ENCODE measurements at regions not wholly inside any gene's neighbourhood (a gene's known extent, or its start where the extent isn't known, plus 50 kb on each side); places are given as distances from the start of the nearest gene placed in this dataset.

GRCh38 chr17:72404872-72405271 is 284.1 kb downstream of the SOX9 start:
- no peak overlapping the region for H3K27ac ChIP-seq (ENCODE audit: low read length)
- H3K9me3 ChIP-seq (ENCODE audit: control insufficient read depth, insufficient read depth, low read length) = no peaks in the 10 kb centered on the region
- no peaks in the 10 kb centered on the region for H3K36me3 ChIP-seq (ENCODE audit: control insufficient read depth, insufficient read depth, low read length)
- H3K27me3 ChIP-seq (ENCODE audit: control insufficient read depth, insufficient read depth, low read length) = peaks cover 13% of the 10 kb centered on the region; the same call in 1 of the 2 replicates
- no CpG with 5 or more reads among the region's 4 CpGs for WGBS (ENCODE audit: insufficient coverage, insufficient read length)
- DNase-seq (ENCODE audit: low read depth, low spot score) = no peak
- H3K4me3 ChIP-seq (ENCODE audit: low read length) = no peak overlapping the region
- H3K4me1 ChIP-seq (ENCODE audit: control insufficient read depth, insufficient read depth, low read length) = 0 out of 2 replicates have a peak, but pooled peaks cover 2% of the 10 kb centered on the region

GRCh38 chr17:72405662-72406230 is 284.9 kb downstream of the SOX9 start:
- peaks cover 13% of the 10 kb centered on the region; the same call in 1 of the 2 replicates for H3K27me3 ChIP-seq (ENCODE audit: control insufficient read depth, insufficient read depth, low read length)
- H3K27ac ChIP-seq (ENCODE audit: low read length) = no peak overlapping the region
- WGBS (ENCODE audit: insufficient coverage, insufficient read length) = no CpG with 5 or more reads among the region's 6 CpGs

GRCh38 chr17:72406498-72406897 is 285.7 kb downstream of the SOX9 start:
- H3K36me3 ChIP-seq (ENCODE audit: control insufficient read depth, insufficient read depth, low read length) = no peaks in the 10 kb centered on the region
- 0 out of 2 replicates have a peak, but pooled peaks cover 2% of the 10 kb centered on the region for H3K4me1 ChIP-seq (ENCODE audit: control insufficient read depth, insufficient read depth, low read length)
- H3K9me3 ChIP-seq (ENCODE audit: control insufficient read depth, insufficient read depth, low read length) = no peaks in the 10 kb centered on the region
- no peak overlapping the region for H3K4me3 ChIP-seq (ENCODE audit: low read length)
- no peak overlapping the region for H3K27ac ChIP-seq (ENCODE audit: low read length)
- WGBS (ENCODE audit: insufficient coverage, insufficient read length) = no CpG with 5 or more reads among the region's 1 CpG
- DNase-seq (ENCODE audit: low read depth, low spot score) = no peak
- peaks cover 13% of the 10 kb centered on the region; the same call in 1 of the 2 replicates for H3K27me3 ChIP-seq (ENCODE audit: control insufficient read depth, insufficient read depth, low read length)

More at GRCh38 chr17:72405662-72406230, 284.9 kb downstream of the SOX9 start:
- Histone ChIP-seq H3K9me3 (ENCODE audit: control insufficient read depth, insufficient read depth, low read length) (no peaks in the 10 kb centered on the region), H3K4me3 (ENCODE audit: low read length) (no peak overlapping the region), H3K4me1 (ENCODE audit: control insufficient read depth, insufficient read depth, low read length) (0 out of 2 replicates have a peak, but pooled peaks cover 2% of the 10 kb centered on the region), H3K36me3 (ENCODE audit: control insufficient read depth, insufficient read depth, low read length) (no peaks in the 10 kb centered on the region)
- no peak for DNase-seq (ENCODE audit: low read depth, low spot score)

- WGBS (ENCODE audit: insufficient coverage, insufficient read length) = no CpG with 5 or more reads among the region's 5 CpGs
- H3K4me3 ChIP-seq (ENCODE audit: low read length) = no peak overlapping the region
- 0 out of 2 replicates have a peak, but pooled peaks cover 2% of the 10 kb centered on the region for H3K4me1 ChIP-seq (ENCODE audit: control insufficient read depth, insufficient read depth, low read length)
- DNase-seq (ENCODE audit: low read depth, low spot score) = no peak
- no peak overlapping the region for H3K27ac ChIP-seq (ENCODE audit: low read length)
- H3K9me3 ChIP-seq (ENCODE audit: control insufficient read depth, insufficient read depth, low read length) = no peaks in the 10 kb centered on the region
- no peaks in the 10 kb centered on the region for H3K36me3 ChIP-seq (ENCODE audit: control insufficient read depth, insufficient read depth, low read length)
- H3K27me3 ChIP-seq (ENCODE audit: control insufficient read depth, insufficient read depth, low read length) = peaks cover 13% of the 10 kb centered on the region; the same call in 1 of the 2 replicates
Observed at GRCh38 chr17:72407336-72407909, 286.6 kb downstream of the SOX9 start.

GRCh38 chr17:72407931-72408330 is 287.1 kb downstream of the SOX9 start:
- no CpG with 5 or more reads among the region's 4 CpGs for WGBS (ENCODE audit: insufficient coverage, insufficient read length)
- H3K9me3 ChIP-seq (ENCODE audit: control insufficient read depth, insufficient read depth, low read length) = no peaks in the 10 kb centered on the region
- H3K27ac ChIP-seq (ENCODE audit: low read length) = no peak overlapping the region
- DNase-seq (ENCODE audit: low read depth, low spot score) = no peak
- peaks cover 13% of the 10 kb centered on the region; the same call in 1 of the 2 replicates for H3K27me3 ChIP-seq (ENCODE audit: control insufficient read depth, insufficient read depth, low read length)
- no peak overlapping the region for H3K4me3 ChIP-seq (ENCODE audit: low read length)
- H3K36me3 ChIP-seq (ENCODE audit: control insufficient read depth, insufficient read depth, low read length) = no peaks in the 10 kb centered on the region
- 0 out of 2 replicates have a peak, but pooled peaks cover 2% of the 10 kb centered on the region for H3K4me1 ChIP-seq (ENCODE audit: control insufficient read depth, insufficient read depth, low read length)

- no peaks in the 10 kb centered on the region for H3K9me3 ChIP-seq (ENCODE audit: control insufficient read depth, insufficient read depth, low read length)
- H3K36me3 ChIP-seq (ENCODE audit: control insufficient read depth, insufficient read depth, low read length) = no peaks in the 10 kb centered on the region
- 0 out of 2 replicates have a peak, but pooled peaks cover 2% of the 10 kb centered on the region for H3K4me1 ChIP-seq (ENCODE audit: control insufficient read depth, insufficient read depth, low read length)
- no peak overlapping the region for H3K27ac ChIP-seq (ENCODE audit: low read length)
- WGBS (ENCODE audit: insufficient coverage, insufficient read length) = no CpG with 5 or more reads among the region's 5 CpGs
- H3K4me3 ChIP-seq (ENCODE audit: low read length) = no peak overlapping the region
- no peak for DNase-seq (ENCODE audit: low read depth, low spot score)
- peaks cover 13% of the 10 kb centered on the region; the same call in 1 of the 2 replicates for H3K27me3 ChIP-seq (ENCODE audit: control insufficient read depth, insufficient read depth, low read length)
Observed at GRCh38 chr17:72408641-72409040, 287.8 kb downstream of the SOX9 start.

GRCh38 chr17:72409405-72410002 is 288.7 kb downstream of the SOX9 start:
- no peak overlapping the region for H3K4me3 ChIP-seq (ENCODE audit: low read length)
- no peak overlapping the region for H3K27ac ChIP-seq (ENCODE audit: low read length)
- peaks cover 13% of the 10 kb centered on the region; the same call in 1 of the 2 replicates for H3K27me3 ChIP-seq (ENCODE audit: control insufficient read depth, insufficient read depth, low read length)
- WGBS (ENCODE audit: insufficient coverage, insufficient read length) = no CpG with 5 or more reads among the region's 2 CpGs
- no peak for DNase-seq (ENCODE audit: low read depth, low spot score)
- no peaks in the 10 kb centered on the region for H3K36me3 ChIP-seq (ENCODE audit: control insufficient read depth, insufficient read depth, low read length)
- H3K9me3 ChIP-seq (ENCODE audit: control insufficient read depth, insufficient read depth, low read length) = no peaks in the 10 kb centered on the region
- 0 out of 2 replicates have a peak, but pooled peaks cover 2% of the 10 kb centered on the region for H3K4me1 ChIP-seq (ENCODE audit: control insufficient read depth, insufficient read depth, low read length)

GRCh38 chr17:72411124-72411563 is 290.3 kb downstream of the SOX9 start:
- Histone ChIP-seq H3K27me3 (ENCODE audit: control insufficient read depth, insufficient read depth, low read length) (peaks cover 13% of the 10 kb centered on the region; the same call in 1 of the 2 replicates), H3K4me1 (ENCODE audit: control insufficient read depth, insufficient read depth, low read length) (0 out of 2 replicates have a peak, but pooled peaks cover 2% of the 10 kb centered on the region), H3K27ac (ENCODE audit: low read length) (no peak overlapping the region), H3K9me3 (ENCODE audit: control insufficient read depth, insufficient read depth, low read length) (no peaks in the 10 kb centered on the region), H3K36me3 (ENCODE audit: control insufficient read depth, insufficient read depth, low read length) (no peaks in the 10 kb centered on the region), H3K4me3 (ENCODE audit: low read length) (no peak overlapping the region)
- no CpG with 5 or more reads among the region's 6 CpGs for WGBS (ENCODE audit: insufficient coverage, insufficient read length)
- no peak for DNase-seq (ENCODE audit: low read depth, low spot score)

GRCh38 chr17:72412650-72413076 is 291.8 kb downstream of the SOX9 start:
- H3K4me3 ChIP-seq (ENCODE audit: low read length) = no peak overlapping the region
- 0 out of 2 replicates have a peak, but pooled peaks cover under 1% of the 10 kb centered on the region for H3K4me1 ChIP-seq (ENCODE audit: control insufficient read depth, insufficient read depth, low read length)
- WGBS (ENCODE audit: insufficient coverage, insufficient read length) = no CpG with 5 or more reads among the region's 5 CpGs
- no peak overlapping the region for H3K27ac ChIP-seq (ENCODE audit: low read length)
- no peaks in the 10 kb centered on the region for H3K9me3 ChIP-seq (ENCODE audit: control insufficient read depth, insufficient read depth, low read length)
- DNase-seq (ENCODE audit: low read depth, low spot score) = no peak
- H3K27me3 ChIP-seq (ENCODE audit: control insufficient read depth, insufficient read depth, low read length) = peaks cover 10% of the 10 kb centered on the region; the same call in 1 of the 2 replicates
- H3K36me3 ChIP-seq (ENCODE audit: control insufficient read depth, insufficient read depth, low read length) = no peaks in the 10 kb centered on the region

All from iPS DF 6.9 (cell line).